Esophagus mucosa (tissue), 1 donor: ENCODE measurements at regions not wholly inside any gene's neighbourhood (a gene's known extent, or its start where the extent isn't known, plus 50 kb on each side); places are given as distances from the start of the nearest gene placed in this dataset.
"Not testable (repeated sequence)": the region's sequence is repeated elsewhere in the genome, so short reads cannot be mapped to it uniquely, and the experiment has no call there.

Experiments
- ATAC-seq: fragments of 200-7000 bp; cut with Tn5 transposase; one replicate; pipeline ENCODE4 v1.9.1; 2020
- donor health status: DM: yes; HTN: yes; CAD: no.

DNA sequence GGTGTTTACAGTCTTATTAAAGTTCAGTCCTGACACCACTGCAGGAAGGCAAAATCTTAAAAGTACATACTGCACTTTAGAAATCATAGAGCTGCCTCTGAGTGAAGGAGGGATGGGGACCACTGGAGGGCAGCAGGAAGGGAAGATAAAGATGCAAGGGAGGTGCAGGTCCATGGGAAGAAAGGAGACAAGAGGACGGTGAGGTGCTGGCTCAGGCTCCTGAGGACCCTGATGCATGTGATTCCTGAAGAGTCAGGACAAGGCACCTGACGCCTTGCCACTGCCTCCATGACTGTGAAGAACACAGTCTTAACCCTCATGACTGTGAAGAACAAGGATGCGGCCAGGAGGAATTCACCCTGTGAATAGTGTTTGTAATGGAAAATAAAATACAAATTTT is 116.2 kb upstream of the NPAS2 start:
- ATAC-seq = no peak

DNA sequence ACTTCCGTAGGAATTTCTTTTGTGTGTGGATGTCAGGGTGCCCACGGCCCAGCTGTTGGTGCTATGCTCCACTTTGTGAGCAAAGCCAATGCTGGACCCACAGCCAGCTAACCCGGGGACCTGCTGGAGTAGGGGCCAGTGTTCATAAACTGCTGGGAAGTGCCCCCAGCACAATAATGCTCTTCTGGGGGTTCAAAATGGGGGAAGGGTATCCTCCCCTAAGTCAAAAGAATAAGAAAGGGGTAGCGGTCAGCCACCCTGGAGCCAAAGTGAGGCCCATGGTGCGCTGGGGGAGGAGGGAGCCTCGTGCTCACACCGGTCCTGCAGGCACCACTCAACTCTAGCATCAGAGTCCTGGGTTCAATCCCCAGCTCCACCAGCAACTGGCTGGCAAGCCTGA is 115.8 kb upstream of the NPAS2 start:
- ATAC-seq = no peak

DNA sequence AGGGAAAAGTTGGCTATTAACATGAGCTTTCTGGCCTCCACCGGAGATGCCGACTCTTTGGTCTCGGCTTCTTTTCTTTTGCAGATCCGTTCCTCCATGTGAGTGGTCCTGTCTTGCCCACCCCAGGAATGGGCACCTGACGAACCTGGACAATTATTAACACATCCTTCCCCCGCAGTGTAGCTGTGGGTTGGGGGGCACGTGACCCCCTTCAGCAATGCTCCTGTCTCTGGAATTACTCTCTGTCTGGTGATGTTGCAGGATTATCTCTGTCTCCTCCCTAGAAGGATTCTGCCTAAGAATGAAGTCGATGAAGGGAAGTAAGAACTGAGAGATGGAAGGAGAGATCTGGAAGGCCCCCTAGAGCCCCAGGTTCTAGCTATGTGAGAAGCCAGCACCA is 115.2 kb upstream of the NPAS2 start:
- ATAC-seq = no peak

DNA sequence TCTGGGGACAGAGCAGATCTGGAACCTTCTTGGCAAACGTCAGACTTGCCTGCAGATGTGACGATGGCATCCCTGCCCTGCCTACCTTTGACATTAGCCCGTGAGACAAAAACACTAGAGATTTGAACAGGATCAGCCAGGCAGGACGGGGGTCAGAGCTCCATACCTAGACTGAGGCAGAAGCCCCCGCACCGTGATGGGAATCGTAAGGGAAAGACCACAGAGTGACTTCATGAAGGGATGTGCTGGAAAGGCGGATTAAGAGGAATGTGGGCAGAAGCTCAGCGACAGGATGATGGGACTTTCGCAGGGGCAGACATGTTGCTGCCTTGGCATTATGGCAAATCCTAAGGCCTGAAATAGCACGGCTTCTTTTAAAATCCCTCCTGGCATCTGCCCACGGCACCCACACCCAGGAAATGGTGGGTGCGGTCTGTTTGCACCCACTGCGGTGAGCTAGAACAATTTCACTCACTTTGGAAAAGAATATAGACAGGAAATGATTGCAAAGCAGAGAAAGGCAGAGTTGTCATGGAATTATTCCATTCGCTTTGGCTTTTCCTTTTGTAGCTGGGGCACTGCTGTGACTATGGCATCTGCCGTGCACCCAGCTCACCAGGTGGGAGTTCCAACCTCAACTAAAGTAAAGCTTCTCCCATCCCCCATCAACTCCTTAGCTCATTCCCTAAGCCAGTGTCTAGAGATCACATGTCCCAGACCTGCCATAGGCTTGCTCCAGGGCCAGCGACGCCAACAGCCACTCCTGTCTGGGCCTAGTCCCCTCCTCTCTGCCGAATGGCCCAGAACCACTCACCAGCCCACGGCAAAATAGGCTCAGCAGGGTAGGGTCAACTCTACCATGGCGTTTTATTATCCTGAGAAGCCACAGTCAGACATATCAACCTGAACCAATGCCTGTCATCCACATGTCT is 112.7 kb upstream of the NPAS2 start:
- peak; percentile 77 for ATAC-seq

DNA sequence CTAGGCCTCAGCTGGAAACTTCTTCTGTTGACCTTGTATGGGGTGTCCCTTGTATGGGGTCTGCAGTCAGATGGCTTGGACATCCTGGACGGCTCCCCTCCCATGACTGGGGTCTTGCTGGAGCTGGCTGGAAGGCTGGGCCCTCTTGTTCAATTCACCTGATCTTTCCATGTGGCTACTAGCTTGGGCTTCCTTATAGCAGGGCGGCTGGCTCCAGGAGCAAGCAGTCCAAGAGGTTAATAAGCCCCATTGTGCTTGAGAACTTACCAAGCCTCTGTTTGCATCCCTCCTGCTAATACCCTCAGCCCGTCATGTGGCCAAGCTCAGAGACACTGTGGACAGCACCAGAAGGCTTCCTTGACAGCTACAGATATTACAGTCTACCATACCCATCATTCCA is 111.6 kb upstream of the NPAS2 start:
- no peak for ATAC-seq

DNA sequence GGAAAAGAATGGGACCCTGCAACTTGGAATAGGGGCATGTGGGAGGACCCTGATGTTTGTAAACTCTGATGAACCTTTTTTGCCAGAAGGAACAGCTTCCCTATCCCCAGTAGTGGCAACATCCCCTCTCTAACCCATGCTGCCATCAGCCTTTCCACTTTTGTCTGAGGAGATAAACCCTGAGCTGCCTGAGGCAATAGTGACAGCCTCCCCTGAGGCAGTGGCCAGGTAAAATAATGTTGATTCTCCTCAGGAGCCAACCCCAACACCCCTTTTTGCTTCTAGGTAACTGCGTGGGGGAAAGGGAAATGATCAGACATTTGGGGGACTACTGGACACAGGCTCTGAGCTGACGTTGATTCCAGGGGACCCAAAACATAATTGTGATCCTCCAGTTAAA is 106.8 kb upstream of the NPAS2 start:
- no peak for ATAC-seq

DNA sequence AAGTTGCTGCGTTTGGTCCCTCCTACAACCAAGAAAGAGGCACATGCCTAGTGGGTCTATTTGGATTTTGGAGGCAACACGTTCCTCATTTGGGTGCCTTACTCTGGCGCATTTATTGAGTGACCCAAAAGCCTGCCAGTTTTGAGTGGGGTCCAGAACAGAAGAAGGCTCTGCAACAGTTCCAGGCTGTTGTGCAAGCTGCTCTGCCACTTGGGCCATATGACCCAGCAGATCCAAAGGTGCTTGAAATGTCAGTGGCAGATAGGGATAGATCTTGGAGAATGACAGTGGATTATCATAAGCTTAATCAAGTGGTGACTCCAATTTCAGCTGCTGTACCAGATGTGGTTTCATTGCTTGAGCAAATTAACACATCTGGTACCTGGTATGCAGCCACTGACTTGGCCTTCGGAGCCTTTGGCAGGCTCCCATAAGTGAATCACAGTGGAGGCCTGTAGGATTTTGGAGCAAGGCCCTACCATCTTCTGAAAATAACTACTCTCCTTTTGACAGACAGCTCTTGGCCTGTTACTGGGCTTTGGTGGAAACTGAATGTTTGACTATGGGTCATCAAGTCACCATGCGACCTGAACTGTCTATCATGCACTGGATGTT is 105.4 kb upstream of the NPAS2 start:
- not testable (repeated sequence) for ATAC-seq

DNA sequence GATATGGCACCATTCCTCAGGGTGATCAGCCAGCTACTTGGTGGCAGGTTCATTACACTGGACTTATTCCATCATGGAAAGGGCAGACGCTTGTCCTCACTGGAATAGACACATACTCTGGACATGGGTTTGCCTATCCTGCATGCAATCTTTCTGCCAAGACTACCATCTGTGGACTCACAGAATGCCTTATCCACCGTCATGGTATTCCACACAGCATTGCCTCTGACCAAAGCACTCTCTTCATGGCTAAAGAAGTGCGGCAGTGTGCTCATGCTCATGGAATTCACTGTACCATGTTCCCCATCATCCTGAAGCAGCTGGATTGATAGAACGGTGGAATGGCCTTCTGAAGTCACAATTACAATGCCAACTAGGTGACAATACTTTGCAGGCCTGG is 104.1 kb upstream of the NPAS2 start:
- ATAC-seq = not testable (repeated sequence)

DNA sequence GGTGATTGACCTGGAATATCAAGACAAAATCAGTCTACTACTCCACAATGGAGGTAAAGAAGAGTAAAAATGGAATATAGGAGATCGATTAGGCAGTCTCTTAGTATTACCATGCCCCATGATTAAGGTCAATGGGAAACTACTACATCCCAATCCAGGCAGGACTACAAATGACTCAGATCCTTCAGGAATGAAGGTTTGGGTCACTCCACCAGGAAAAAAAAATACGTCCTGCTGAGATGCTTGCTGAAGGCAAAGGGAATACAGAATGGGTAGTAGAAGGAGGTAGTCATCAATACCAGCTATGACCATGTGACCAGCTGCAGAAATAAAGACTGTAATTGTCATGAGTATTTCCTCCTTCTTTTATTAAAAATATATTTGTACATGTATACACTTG is 103.4 kb upstream of the NPAS2 start:
- ATAC-seq = no peak

DNA sequence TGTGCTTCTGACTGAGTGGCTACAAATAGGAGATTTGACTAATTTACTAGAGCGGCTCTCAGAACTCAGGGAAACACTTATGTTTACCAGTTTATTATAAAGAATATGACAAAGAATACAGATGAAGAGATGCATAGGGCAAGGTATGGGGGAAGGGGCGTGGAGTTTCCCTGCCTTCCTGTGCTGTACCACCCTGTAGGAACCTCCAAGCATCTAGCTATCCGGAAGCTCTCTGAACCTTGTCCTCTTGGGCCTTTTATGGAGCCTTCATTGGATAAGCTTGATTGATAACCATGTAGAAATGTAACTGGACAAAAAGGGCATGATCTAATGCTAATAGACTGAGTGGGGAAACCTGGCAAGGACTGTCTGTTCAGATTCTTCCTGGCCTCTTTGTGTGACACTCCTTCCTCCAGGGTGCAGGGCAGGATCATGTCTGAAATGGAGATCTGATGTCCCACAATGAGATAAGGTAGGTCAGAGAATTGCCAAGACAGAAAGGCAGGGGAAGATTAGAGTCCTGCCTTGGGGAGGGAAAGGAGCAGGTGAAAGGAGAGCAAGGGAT is 101.8 kb upstream of the NPAS2 start:
- no peak for ATAC-seq

DNA sequence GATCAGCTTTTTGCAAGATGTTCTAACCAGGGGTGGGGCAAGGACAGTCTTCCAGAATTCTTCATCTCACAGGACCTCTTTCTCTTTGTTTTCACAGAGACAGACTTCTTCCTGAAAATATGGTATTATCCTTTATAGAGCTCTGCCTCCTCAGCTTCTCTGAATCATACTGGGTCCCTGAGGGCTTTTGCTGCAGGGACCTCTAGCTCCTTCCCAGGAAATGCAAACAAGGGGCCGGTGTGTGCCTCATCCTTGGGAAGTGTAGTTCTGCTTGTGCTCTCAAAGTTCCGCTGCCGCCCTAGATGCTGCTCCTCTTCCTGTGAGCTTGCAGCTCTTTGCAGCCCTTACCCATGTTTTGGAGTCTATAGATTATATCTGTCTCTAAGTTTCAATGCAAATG is 99.5 kb upstream of the NPAS2 start:
- no peak for ATAC-seq

DNA sequence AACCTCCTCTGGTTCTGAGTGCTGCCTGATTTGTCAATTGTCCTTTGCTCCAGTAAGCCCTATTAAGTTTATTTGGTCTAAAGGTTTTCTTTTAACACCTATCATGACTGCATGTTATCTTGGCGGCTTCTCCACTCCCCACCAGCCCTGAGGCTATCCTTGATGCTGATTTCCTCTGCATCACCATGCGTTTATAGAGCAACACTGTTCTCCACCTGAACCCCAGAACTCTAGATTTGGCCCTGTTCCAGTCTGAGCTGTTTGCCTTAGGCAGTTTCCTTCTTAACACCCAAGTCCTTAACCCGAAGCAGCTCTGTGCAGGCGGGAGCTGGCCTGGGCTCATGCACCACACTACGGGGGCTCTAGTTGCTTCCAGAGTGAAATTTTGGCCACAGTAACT is 98.2 kb upstream of the NPAS2 start:
- ATAC-seq = no peak

DNA sequence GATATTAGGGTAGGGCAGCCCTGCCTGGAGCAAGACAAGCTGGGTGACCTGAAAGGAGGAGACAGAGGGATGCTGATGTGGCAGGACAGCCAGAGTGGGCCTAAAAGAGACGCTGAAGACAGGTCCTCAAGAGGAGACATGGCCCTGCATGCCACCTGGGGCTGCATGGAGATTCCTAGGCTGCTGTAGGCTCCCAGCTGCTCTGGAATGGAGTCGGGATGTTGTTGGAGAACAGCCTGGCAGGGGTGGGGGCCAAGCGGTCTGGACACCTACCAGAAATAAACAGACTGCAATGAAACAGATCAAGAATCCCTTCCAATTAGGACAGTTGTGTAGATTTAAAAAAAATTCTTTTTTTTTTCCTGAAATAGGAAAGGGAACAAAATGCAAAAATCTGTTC is 97.8 kb upstream of the NPAS2 start:
- ATAC-seq = no peak

DNA sequence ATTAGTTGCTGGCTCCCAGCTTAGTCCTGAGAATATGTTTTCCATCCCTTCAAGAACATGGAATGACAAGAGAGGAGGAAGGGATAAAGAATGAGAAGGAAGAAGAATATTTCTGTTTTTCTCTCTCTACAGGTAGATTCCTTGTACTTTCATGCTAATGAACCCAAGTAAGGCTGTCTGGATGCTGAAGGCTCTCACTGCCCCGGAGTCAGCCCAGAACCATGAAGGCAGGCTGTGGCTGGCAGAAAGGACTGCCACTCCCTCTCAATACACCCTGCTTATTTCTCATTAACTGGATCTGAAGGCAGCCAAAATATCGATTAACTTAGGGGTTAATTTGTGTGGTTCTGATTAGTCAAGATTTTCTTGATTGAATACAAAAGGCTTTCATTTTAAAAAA is 93.1 kb upstream of the NPAS2 start:
- no peak for ATAC-seq

DNA sequence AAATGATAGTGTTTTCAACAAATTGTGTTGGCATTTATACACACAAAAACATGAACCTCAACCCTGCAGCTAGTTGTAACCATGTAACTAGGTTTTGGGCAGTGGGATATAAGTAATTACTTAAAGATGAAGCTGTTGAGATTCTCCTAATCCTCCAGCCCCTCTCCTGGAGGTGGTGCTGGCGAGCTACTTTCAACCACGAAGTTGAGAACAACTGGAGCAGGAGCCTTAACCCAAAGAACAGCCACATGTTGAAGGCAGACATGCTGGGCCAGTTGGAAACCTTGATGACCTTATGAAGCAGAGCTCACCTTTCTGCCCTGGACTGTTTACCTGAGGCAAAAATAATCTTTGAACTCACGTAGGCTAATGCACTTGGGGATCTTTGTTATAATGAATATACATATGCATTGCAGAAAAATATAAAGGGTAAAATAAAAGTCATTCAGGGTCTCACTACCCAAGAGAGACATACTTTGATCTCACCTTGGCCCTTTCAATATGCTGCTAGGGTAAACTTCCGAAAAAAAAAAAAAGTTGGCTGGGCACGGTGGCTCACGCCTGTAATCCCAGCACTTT is 89.6 kb upstream of the NPAS2 start:
- peak; percentile 76 for ATAC-seq

DNA sequence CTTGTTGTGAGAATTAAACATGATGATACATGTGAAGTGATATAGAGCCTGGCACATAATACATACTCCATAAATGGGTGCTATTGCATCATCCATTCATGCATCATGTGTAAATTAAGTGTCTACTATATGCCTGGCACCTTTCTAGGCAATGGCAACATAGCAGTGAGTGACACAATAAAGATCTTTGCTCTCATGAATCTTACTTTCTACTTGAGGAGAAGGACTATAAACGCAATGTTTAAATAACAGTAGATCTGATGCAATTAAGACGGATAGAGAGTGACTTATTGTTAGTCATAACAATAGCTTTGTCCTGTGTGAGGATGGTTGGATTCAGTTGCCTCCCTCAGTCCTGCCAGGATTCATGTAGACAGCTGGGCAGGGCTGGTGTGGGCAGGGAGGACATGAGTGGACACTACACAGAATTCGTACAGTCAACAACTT is 88.4 kb upstream of the NPAS2 start:
- peak; percentile 93 for ATAC-seq

DNA sequence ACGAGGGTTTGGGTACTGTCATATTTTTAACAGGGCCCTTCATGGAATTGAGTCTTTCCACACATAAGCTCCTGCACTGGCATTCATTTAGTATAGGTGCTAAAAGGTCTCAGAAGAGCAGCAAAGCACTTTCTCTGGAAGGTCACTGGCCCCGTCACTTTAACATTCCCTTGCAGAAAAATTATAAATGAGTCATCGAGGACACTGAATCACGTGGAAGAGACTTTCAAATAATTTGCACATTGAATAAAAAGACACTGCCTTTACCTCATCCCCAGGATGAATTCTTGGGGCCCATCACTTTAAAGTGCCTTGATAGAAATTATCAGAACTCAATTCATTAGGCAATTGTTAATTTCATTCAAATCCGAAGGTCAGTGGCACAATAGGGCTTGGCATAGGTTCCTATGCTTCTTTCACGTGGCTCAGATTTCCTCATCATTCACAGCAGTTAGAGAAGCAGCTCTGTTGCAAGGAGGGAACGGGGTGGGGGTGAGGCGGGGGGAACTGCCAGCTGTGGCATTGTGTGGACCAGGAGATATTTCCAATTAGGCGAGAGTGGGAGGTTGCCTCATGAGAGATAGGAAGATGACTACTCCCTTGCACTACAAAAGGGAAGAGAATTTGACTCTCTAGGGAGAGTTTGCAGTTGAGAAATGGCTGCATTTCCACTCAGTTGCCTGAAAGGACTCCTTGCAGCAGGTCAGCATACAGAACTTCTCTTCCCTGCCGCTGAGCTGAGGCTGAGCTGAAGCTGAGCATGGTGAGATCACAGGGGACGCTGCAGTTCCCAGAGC is 86.3 kb upstream of the NPAS2 start:
- no peak for ATAC-seq

DNA sequence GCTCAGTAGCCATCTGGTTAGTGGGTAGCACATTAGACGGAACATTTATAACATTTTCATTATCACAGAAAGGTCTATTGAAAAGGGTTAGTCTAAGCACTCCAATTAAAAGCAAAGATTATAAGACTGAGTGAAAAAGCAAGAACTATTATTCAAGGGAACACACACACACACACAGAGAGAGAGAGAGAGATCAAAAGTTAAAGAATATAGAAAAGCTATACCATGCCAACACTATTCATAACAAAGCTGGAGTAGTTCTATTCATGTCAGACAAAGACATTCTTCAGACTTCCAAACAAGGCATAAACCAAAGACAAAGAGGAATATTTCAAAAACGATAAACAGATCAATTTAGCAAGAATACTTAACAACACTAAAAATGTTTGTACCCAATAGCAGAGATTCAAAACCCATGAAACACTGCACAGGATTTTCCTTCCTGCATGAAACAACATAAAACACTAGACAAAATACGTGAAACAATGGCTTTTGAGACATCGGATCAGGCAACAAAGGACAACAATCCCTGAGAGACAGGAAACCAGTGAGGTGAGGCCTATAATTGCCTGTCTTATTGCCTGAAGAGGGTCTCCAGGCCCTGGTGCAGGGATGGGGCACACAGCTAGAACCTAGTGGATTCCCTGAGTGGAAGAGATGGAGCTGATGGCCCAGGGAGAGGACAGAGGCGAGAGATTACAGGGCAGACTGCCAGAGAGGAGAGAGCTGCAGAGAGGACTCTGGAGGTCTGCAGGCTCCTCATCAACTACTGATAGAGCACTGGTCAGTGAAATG is 83.6 kb upstream of the NPAS2 start:
- no peak for ATAC-seq

DNA sequence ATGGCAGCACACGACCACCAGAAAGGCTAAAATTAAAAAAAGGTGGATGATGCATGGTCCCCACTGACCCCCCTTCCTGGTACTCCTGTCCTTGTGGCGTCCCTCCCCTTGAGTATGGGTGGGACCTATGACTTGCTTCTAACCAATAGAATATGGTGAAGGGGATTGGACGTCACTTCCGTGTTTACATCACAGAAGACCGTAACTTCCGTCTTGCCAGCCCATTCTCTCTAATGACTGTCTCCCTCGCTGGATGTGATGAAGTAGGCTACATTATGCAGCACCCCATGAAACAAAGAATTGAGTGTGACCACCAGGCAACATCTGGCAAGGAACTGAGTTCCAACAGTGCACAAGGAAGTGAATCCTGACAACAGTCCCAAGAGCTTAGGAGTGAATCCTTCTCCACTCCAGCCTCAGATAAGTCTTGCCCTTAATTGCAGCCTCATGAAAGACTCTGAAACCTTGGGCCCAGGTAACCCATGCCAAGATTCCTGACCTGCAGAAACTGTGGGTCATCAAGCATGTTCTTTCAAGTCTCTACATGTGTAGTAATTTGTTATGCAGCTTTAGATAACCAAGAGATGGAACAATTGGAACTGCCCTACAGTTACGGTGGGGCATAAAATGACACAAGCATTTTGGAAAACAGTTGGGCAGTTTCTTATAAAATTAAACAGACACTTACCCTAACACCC is 80.1 kb upstream of the NPAS2 start:
- no peak for ATAC-seq

DNA sequence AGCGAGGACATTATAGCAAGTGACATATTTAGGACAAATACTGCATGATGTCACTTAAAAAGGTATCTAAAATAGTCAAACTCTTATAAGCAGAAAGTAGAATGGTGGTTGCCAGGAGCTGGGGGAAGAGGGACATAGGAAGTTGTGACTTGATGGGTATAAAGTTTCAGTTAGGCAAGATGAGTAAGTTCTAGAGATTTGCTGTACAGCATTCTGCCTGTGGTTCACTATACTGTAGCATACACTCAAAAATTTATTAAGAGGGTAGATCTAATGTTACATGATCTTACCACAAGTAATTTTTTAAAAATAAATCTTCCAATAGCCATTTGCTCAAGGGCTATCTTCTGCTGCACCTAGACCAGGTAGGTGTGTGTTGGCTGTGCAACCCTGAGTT is 78.1 kb upstream of the NPAS2 start:
- ATAC-seq = no peak
